A549 (cell line): ENCODE measurements at regions not wholly inside any gene's neighbourhood (a gene's known extent, or its start where the extent isn't known, plus 50 kb on each side); places are given as distances from the start of the nearest gene placed in this dataset.

Source experiments
- ATAC-seq, 2 experiments: fragments of 200-7000 bp in 1 of 2; fragments of >200 bp in 1 of 2; cut with Nextera tagmentation in 1 of 2; cut with Tn5 transposase in 1 of 2; 3 replicates each; pipeline versions ENCODE4 v1.8.0 to v1.9.1; 2018 to 2020; ENCODE audit warnings: mild to moderate bottlenecking in 1 of 2, moderate library complexity in 1 of 2
- CTCF ChIA-PET: fragments of 300-600 bp; sonication (Branson Sonifier 250); formaldehyde crosslinking; extraction: SDS; loops from one replicate; lab custom pipeline; 2021; ENCODE audit warnings: antibody characterized with exemption, inconsistent platforms; lab: Yijun Ruan, JAX
- POLR2A ChIA-PET: fragments of 350-600 bp; formaldehyde crosslinking; extraction: SDS; loops from one replicate; lab custom pipeline; 2021; ENCODE audit warnings: antibody characterized with exemption, inconsistent platforms; lab: Yijun Ruan, JAX
- DNase-seq, 2 experiments: peaks; one replicate each; pipeline versions ENCODE4 v3.0.0 to v3.0.0-alpha.2; 2011 to 2016; ENCODE audit warnings: low read depth in 1 of 2, low spot score in 1 of 2
- FAIRE-seq: peaks from 2 replicates; lab custom pipeline; 2011; peaks lifted over from hg19 to GRCh38; lab: Jason Lieb, UNC
- H3K27ac ChIP-seq, 2 experiments: fragments of >200 bp; sonication (Bioruptor Twin); formaldehyde crosslinking; 3 replicates each; pipeline ENCODE4 v1.5.1; 2016 to 2017
- H3K4me1 ChIP-seq: fragments of >200 bp; sonication (Bioruptor Twin); formaldehyde crosslinking; 3 replicates; pipeline ENCODE4 v1.6.1; 2016
- H3K4me2 ChIP-seq: fragments of >200 bp; sonication (Bioruptor Twin); formaldehyde crosslinking; 3 replicates; pipeline ENCODE4 v1.6.1; 2016
- H3K4me3 ChIP-seq: fragments of >200 bp; sonication (Bioruptor Twin); formaldehyde crosslinking; 3 replicates; pipeline ENCODE4 v1.5.1; 2016
- H3K9me3 ChIP-seq: fragments of >200 bp; sonication (Bioruptor Twin); formaldehyde crosslinking; 3 replicates; pipeline ENCODE4 v1.6.1; 2016
- ATOH8 ChIP-seq: fragments of 250-450 bp; sonication (Bioruptor Pico); IDR thresholded peaks from 2 replicates; pipeline ENCODE4 v1.5.0; 2020; ENCODE audit warnings: low read depth, mild to moderate bottlenecking, moderate library complexity
- BHLHE40 ChIP-seq: IDR thresholded peaks from 2 replicates; pipeline ENCODE4 v1.6.1; 2012; ENCODE audit warnings: low read depth, low read length, inconsistent platforms
- CHD2 ChIP-seq: fragments of 150-350 bp; IDR thresholded peaks from 2 replicates; pipeline ENCODE4 v1.6.1; 2014; ENCODE audit warnings: low read length; ENCODE audit not compliant: partially characterized antibody
- EHF ChIP-seq: fragments of 250-450 bp; sonication (Bioruptor Pico); IDR thresholded peaks from 2 replicates; pipeline ENCODE4 v1.5.0; 2020; ENCODE audit warnings: mild to moderate bottlenecking
- EHMT2 ChIP-seq: fragments of 200-600 bp; sonication (generic); IDR thresholded peaks from 2 replicates; pipeline ENCODE4 v1.6.1; 2016; ENCODE audit warnings: antibody characterized with exemption, low read depth, mild to moderate bottlenecking, moderate library complexity
- EP300 ChIP-seq, 2 experiments: fragments of >200 bp; sonication (Bioruptor Twin); formaldehyde crosslinking; IDR thresholded peaks; 2 replicates in 1 of 2; 3 replicates in 1 of 2; pipeline ENCODE4 v1.6.1; 2016 to 2017
- FOSB ChIP-seq: fragments of 250-450 bp; sonication (Bioruptor Pico); IDR thresholded peaks from 2 replicates; pipeline ENCODE4 v1.5.0; 2020; ENCODE audit warnings: mild to moderate bottlenecking, moderate library complexity
- HOXB13 ChIP-seq: fragments of 250-450 bp; sonication (Bioruptor Pico); IDR thresholded peaks from 2 replicates; pipeline ENCODE4 v1.5.0; 2020; ENCODE audit warnings: low read depth, mild to moderate bottlenecking, moderate library complexity
- HOXB5 ChIP-seq: fragments of 250-450 bp; sonication (Bioruptor Pico); IDR thresholded peaks from 2 replicates; pipeline ENCODE4 v1.5.0; 2020; ENCODE audit warnings: mild to moderate bottlenecking, moderate library complexity
- JUN ChIP-seq, 2 experiments: fragments of >200 bp; sonication (Bioruptor Twin); formaldehyde crosslinking; IDR thresholded peaks; 2 replicates in 1 of 2; 3 replicates in 1 of 2; pipeline ENCODE4 v1.6.1; 2016 to 2017
- JUNB ChIP-seq: fragments of >200 bp; sonication (Bioruptor Twin); formaldehyde crosslinking; IDR thresholded peaks from 2 replicates; pipeline ENCODE4 v1.6.1; 2016
- MAFK ChIP-seq: fragments of 450-650 bp; IDR thresholded peaks from 2 replicates; pipeline ENCODE4 v1.6.1; 2014; ENCODE audit not compliant: partially characterized antibody
- MYC ChIP-seq: IDR thresholded peaks from 2 replicates; pipeline ENCODE4 v1.6.1; 2012; ENCODE audit warnings: mild to moderate bottlenecking, inconsistent platforms, low read length, improper control_type of control experiment, borderline replicate concordance
- NR3C1 ChIP-seq: fragments of >200 bp; sonication (Bioruptor Twin); formaldehyde crosslinking; IDR thresholded peaks from 3 replicates; pipeline ENCODE4 v1.6.1; 2017
- PBX3 ChIP-seq: IDR thresholded peaks from 2 replicates; pipeline ENCODE4 v1.6.1; 2012
- RAD21 ChIP-seq, 2 experiments: fragments of >200 bp in 1 of 2; sonication (Bioruptor Twin) in 1 of 2; formaldehyde crosslinking in 1 of 2; IDR thresholded peaks in 1 of 2; conservative IDR thresholded peaks in 1 of 2; 2 replicates in 1 of 2; 3 replicates in 1 of 2; pipeline ENCODE4 v1.6.1; 2012 to 2018; ENCODE audit warnings: inconsistent platforms in 1 of 2
- RFX5 ChIP-seq: fragments of 450-650 bp; IDR thresholded peaks from 2 replicates; pipeline ENCODE4 v1.7.1; 2014; ENCODE audit warnings: antibody characterized with exemption, mild to moderate bottlenecking, moderate library complexity
- RNF2 ChIP-seq: fragments of 200-600 bp; sonication (generic); IDR thresholded peaks from 2 replicates; pipeline ENCODE4 v1.6.1; 2016; ENCODE audit warnings: low read depth, mild to moderate bottlenecking, antibody characterized with exemption, moderate library complexity, borderline replicate concordance
- SREBF2 ChIP-seq: fragments of 450-650 bp; IDR thresholded peaks from 2 replicates; pipeline ENCODE4 v1.6.1; 2014; ENCODE audit warnings: mild to moderate bottlenecking, moderate library complexity
- ZC3H11A ChIP-seq: fragments of 450-650 bp; IDR thresholded peaks from 2 replicates; pipeline ENCODE4 v1.6.1; 2014; ENCODE audit warnings: antibody characterized with exemption, mild to moderate bottlenecking
- ZNF302 ChIP-seq: fragments of 250-450 bp; sonication (Bioruptor Pico); IDR thresholded peaks from 2 replicates; pipeline ENCODE4 v1.9.0; 2021; ENCODE audit warnings: inconsistent platforms, mild to moderate bottlenecking, moderate library complexity
- WGBS: methylation state at CpG from one replicate; pipeline ENCODE4 v1.1.6; 2017; ENCODE audit errors: missing lambda C conversion rate; 5-methylcytosine and 5-hydroxymethylcytosine counted together
- TF ChIP-seq, protein P1 (sequence below): fragments of >200 bp; sonication (Bioruptor Twin); formaldehyde crosslinking; IDR thresholded peaks from 2 replicates; pipeline ENCODE4 v1.6.1; 2016
- TF ChIP-seq, protein P2 (sequence below): fragments of 200-600 bp; sonication (generic); IDR thresholded peaks from 2 replicates; pipeline ENCODE4 v1.6.1; 2016; ENCODE audit warnings: antibody characterized with exemption, mild to moderate bottlenecking, moderate library complexity

GRCh38 chr3:7957024-7957423 is 544.6 kb upstream of the LMCD1 start:
- no peak for DNase-seq
- no peaks in the 10 kb centered on the region for H3K9me3 ChIP-seq
- no peak for ATAC-seq
- TF ChIP-seq PBX3 (no peak), RFX5 (no peak), EHF (CRISPR knock-in tag) (no peak), JUN (IDR thresholded peaks at IDR 0.05) (no peak), RAD21 (conservative IDR thresholded peaks at IDR 0.05 in 1 of 2, IDR thresholded peaks at IDR 0.05 in 1 of 2) (no peak), FOSB (CRISPR knock-in tag) (no peak), CHD2 (no peak), SREBF2 (no peak)
- ChIA-PET CTCF (no interaction called here), POLR2A (no interaction called here)
- no peak for FAIRE-seq
- 0% methylated on average over 1 of the region's 1 CpG for WGBS
- no peak overlapping the region for H3K4me3 ChIP-seq
- no peaks in the 10 kb centered on the region for H3K4me1 ChIP-seq
- H3K4me2 ChIP-seq = no peak overlapping the region
- no peak overlapping the region for H3K27ac ChIP-seq

DNA sequence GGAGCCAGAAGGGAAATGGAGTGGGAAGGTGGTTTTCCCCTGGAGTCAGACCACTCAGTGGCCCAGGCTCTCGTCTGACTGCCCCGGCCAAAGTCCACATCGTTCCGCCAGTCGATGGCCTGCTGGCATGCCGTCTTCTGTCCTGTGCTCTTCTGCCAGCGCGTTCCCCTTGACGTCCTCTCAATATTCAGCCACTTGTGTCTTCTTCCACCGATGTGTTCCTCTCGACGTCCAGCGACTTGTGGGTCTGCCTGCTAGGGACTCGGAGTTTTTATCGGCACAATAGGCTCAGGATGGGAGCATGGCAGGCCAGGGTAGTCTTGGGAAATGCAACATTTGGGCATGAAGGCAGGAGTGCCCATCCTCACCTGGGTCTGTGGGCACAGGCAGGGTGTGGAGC is 542.5 kb upstream of the LMCD1 start:
- TF ChIP-seq RNF2 (no peak), HOXB5 (no peak), MYC (no peak), ZNF302 (CRISPR knock-in tag) (no peak), ZC3H11A (no peak), RAD21 (conservative IDR thresholded peaks at IDR 0.05 in 1 of 2, IDR thresholded peaks at IDR 0.05 in 1 of 2) (no peak), EP300 (IDR thresholded peaks at IDR 0.05) (no peak), BHLHE40 (no peak), JUNB (no peak), MAFK (no peak), HOXB13 (CRISPR knock-in tag) (no peak), EHMT2 (no peak), ATOH8 (no peak), NR3C1 (no peak)
- TF ChIP-seq, protein P1, sequence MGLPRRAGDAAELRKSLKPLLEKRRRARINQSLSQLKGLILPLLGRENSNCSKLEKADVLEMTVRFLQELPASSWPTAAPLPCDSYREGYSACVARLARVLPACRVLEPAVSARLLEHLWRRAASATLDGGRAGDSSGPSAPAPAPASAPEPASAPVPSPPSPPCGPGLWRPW = no peak
- TF ChIP-seq, protein P2, sequence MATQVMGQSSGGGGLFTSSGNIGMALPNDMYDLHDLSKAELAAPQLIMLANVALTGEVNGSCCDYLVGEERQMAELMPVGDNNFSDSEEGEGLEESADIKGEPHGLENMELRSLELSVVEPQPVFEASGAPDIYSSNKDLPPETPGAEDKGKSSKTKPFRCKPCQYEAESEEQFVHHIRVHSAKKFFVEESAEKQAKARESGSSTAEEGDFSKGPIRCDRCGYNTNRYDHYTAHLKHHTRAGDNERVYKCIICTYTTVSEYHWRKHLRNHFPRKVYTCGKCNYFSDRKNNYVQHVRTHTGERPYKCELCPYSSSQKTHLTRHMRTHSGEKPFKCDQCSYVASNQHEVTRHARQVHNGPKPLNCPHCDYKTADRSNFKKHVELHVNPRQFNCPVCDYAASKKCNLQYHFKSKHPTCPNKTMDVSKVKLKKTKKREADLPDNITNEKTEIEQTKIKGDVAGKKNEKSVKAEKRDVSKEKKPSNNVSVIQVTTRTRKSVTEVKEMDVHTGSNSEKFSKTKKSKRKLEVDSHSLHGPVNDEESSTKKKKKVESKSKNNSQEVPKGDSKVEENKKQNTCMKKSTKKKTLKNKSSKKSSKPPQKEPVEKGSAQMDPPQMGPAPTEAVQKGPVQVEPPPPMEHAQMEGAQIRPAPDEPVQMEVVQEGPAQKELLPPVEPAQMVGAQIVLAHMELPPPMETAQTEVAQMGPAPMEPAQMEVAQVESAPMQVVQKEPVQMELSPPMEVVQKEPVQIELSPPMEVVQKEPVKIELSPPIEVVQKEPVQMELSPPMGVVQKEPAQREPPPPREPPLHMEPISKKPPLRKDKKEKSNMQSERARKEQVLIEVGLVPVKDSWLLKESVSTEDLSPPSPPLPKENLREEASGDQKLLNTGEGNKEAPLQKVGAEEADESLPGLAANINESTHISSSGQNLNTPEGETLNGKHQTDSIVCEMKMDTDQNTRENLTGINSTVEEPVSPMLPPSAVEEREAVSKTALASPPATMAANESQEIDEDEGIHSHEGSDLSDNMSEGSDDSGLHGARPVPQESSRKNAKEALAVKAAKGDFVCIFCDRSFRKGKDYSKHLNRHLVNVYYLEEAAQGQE = no peak
- WGBS = 55% methylated on average over 15 of the region's 15 CpGs
- no peak overlapping the region for H3K4me3 ChIP-seq

More for the DNA sequence above, 542.5 kb upstream of the LMCD1 start:
- DNase-seq (no peak), FAIRE-seq (no peak), ATAC-seq (no peak)
- no peak overlapping the region for H3K4me2 ChIP-seq
- POLR2A ChIA-PET = no interaction called here
- no peaks in the 10 kb centered on the region for H3K9me3 ChIP-seq
- no peak overlapping the region for H3K27ac ChIP-seq
- H3K4me1 ChIP-seq = no peaks in the 10 kb centered on the region
- CTCF ChIA-PET = no interaction called here
